Parathyroid adenoma (tissue), 2 donors: ENCODE measurements at regions not wholly inside any gene's neighbourhood (a gene's known extent, or its start where the extent isn't known, plus 50 kb on each side); places are given as distances from the start of the nearest gene placed in this dataset.

Experiments used
- H2AFZ ChIP-seq: fragments of 300-600 bp; sonication (generic); one replicate; pipeline ENCODE4 v1.7.0; 2017; ENCODE audit warnings: antibody characterized with exemption, mild to moderate bottlenecking
- H3K27ac ChIP-seq: fragments of 300-600 bp; sonication (generic); one replicate; pipeline ENCODE4 v1.7.0; 2017
- H3K27me3 ChIP-seq: fragments of 300-600 bp; sonication (generic); one replicate; pipeline ENCODE4 v1.7.0; 2017; ENCODE audit warnings: low read length; ENCODE audit not compliant: control insufficient read depth, insufficient read depth
- H3K36me3 ChIP-seq: fragments of 300-600 bp; sonication (generic); one replicate; pipeline ENCODE4 v1.7.0; 2017; ENCODE audit warnings: low read length; ENCODE audit not compliant: control insufficient read depth, insufficient read depth
- H3K4me1 ChIP-seq: fragments of 300-600 bp; sonication (generic); one replicate; pipeline ENCODE4 v1.7.0; 2017; ENCODE audit warnings: control low read depth
- H3K4me2 ChIP-seq: fragments of 300-600 bp; sonication (generic); one replicate; pipeline ENCODE4 v1.7.0; 2017; ENCODE audit warnings: low read length
- H3K4me3 ChIP-seq: fragments of 300-600 bp; sonication (generic); one replicate; pipeline ENCODE4 v1.7.0; 2017; ENCODE audit warnings: low read depth, low read length
- H3K79me2 ChIP-seq: fragments of 300-600 bp; sonication (generic); one replicate; pipeline ENCODE4 v1.7.0; 2017; ENCODE audit warnings: control low read depth
- H3K9ac ChIP-seq: fragments of 300-600 bp; sonication (generic); one replicate; pipeline ENCODE4 v1.7.0; 2017; ENCODE audit warnings: mild to moderate bottlenecking
- H3K9me3 ChIP-seq: fragments of 300-600 bp; sonication (generic); one replicate; pipeline ENCODE4 v1.7.0; 2017; ENCODE audit warnings: low read length; ENCODE audit not compliant: control insufficient read depth
- CTCF ChIP-seq: fragments of 300-600 bp; sonication (generic); IDR thresholded peaks from one replicate; pipeline ENCODE4 v1.7.0; 2017; ENCODE audit warnings: antibody characterized with exemption, mild to moderate bottlenecking
- donor health status: primary hyperparathyroidism.

- Histone ChIP-seq H3K27me3 (no peaks in the 10 kb centered on the region), H3K9ac (no peak overlapping the region), H3K4me3 (no peak overlapping the region), H3K36me3 (no peaks in the 10 kb centered on the region), H3K27ac (no peak overlapping the region), H2AFZ (no peak overlapping the region), H3K4me2 (no peak overlapping the region), H3K79me2 (no peaks in the 10 kb centered on the region), H3K9me3 (no peaks in the 10 kb centered on the region), H3K4me1 (no peaks in the 10 kb centered on the region)
- TF ChIP-seq CTCF: no peak
These were observed 361.5 kb upstream of the PTCHD4 start for GRCh38 chr6:48472535-48472934.

GRCh38 chr6:48472091-48472490 lies 361.1 kb upstream of the PTCHD4 start:
- no peak overlapping the region for H3K4me3 ChIP-seq
- H2AFZ ChIP-seq: no peak overlapping the region
- TF ChIP-seq CTCF: no peak
- no peak overlapping the region for H3K27ac ChIP-seq
- no peaks in the 10 kb centered on the region for H3K4me1 ChIP-seq
- H3K79me2 ChIP-seq: no peaks in the 10 kb centered on the region
- H3K9me3 ChIP-seq: no peaks in the 10 kb centered on the region
- H3K4me2 ChIP-seq: no peak overlapping the region
- H3K36me3 ChIP-seq: no peaks in the 10 kb centered on the region
- no peaks in the 10 kb centered on the region for H3K27me3 ChIP-seq
- H3K9ac ChIP-seq: no peak overlapping the region

- Histone ChIP-seq H3K36me3 (peaks cover 2% of the 10 kb centered on the region), H2AFZ (no peak overlapping the region), H3K4me1 (no peaks in the 10 kb centered on the region), H3K9ac (no peak overlapping the region), H3K79me2 (no peaks in the 10 kb centered on the region), H3K9me3 (no peaks in the 10 kb centered on the region), H3K4me3 (no peak overlapping the region), H3K4me2 (no peak overlapping the region), H3K27me3 (no peaks in the 10 kb centered on the region), H3K27ac (no peak overlapping the region)
- no peak for TF ChIP-seq CTCF
These were observed 360.3 kb upstream of the PTCHD4 start for GRCh38 chr6:48471326-48471725.

GRCh38 chr6:48449002-48449401 lies 338.0 kb upstream of the PTCHD4 start:
- H3K27me3 ChIP-seq: no peaks in the 10 kb centered on the region
- H3K9me3 ChIP-seq: no peaks in the 10 kb centered on the region
- H2AFZ ChIP-seq: no peak overlapping the region
- no peaks in the 10 kb centered on the region for H3K4me1 ChIP-seq
- H3K9ac ChIP-seq: no peak overlapping the region
- TF ChIP-seq CTCF: no peak
- no peaks in the 10 kb centered on the region for H3K79me2 ChIP-seq
- no peaks in the 10 kb centered on the region for H3K36me3 ChIP-seq
- H3K4me3 ChIP-seq: no peak overlapping the region
- no peak overlapping the region for H3K27ac ChIP-seq
- no peak overlapping the region for H3K4me2 ChIP-seq

- TF ChIP-seq CTCF: no peak
- H3K9ac ChIP-seq: no peak overlapping the region
- H3K4me2 ChIP-seq: no peak overlapping the region
- no peaks in the 10 kb centered on the region for H3K4me1 ChIP-seq
- H3K27me3 ChIP-seq: no peaks in the 10 kb centered on the region
- H3K27ac ChIP-seq: no peak overlapping the region
- no peaks in the 10 kb centered on the region for H3K79me2 ChIP-seq
- no peaks in the 10 kb centered on the region for H3K36me3 ChIP-seq
- H2AFZ ChIP-seq: no peak overlapping the region
- no peaks in the 10 kb centered on the region for H3K9me3 ChIP-seq
- no peak overlapping the region for H3K4me3 ChIP-seq
These were observed 336.3 kb upstream of the PTCHD4 start for GRCh38 chr6:48447251-48447650.
